Neural cell (in vitro differentiated cells): ENCODE measurements at regions not wholly inside any gene's neighbourhood (a gene's known extent, or its start where the extent isn't known, plus 50 kb on each side); places are given as distances from the start of the nearest gene placed in this dataset.

ENCODE experiments used
- H2AFZ ChIP-seq: fragments of 200-600, 300-800 bp; sonication (generic), shearing (Covaris generic); 2 replicates; pipeline ENCODE4 v1.6.0; 2014; ENCODE audit warnings: low read depth, mild to moderate bottlenecking, antibody characterized with exemption, low read length, moderate library complexity
- H3F3A ChIP-seq: fragments of 200-600 bp; shearing (Covaris generic); 2 replicates; pipeline ENCODE4 v1.6.1; 2016; ENCODE audit warnings: mild to moderate bottlenecking, moderate library complexity, mixed read lengths, antibody characterized with exemption, low read length; ENCODE audit not compliant: insufficient read depth, poor library complexity, severe bottlenecking
- H3K27ac ChIP-seq: fragments of 200-600, 300-800 bp; sonication (generic), shearing (Covaris generic); 2 replicates; pipeline ENCODE4 v1.5.1; 2014; ENCODE audit warnings: mild to moderate bottlenecking, low read length, moderate library complexity
- H3K27me3 ChIP-seq: fragments of 300-800, 200-600 bp; sonication (generic), shearing (Covaris generic); 2 replicates; pipeline ENCODE4 v1.6.0; 2014; ENCODE audit warnings: mild to moderate bottlenecking, low read depth, low read length, moderate library complexity; ENCODE audit not compliant: insufficient read depth
- H3K36me3 ChIP-seq: fragments of 300-800, 200-600 bp; sonication (generic), shearing (Covaris generic); 2 replicates; pipeline ENCODE4 v1.5.1; 2014; ENCODE audit warnings: mild to moderate bottlenecking, antibody characterized with exemption, low read length, moderate library complexity; ENCODE audit not compliant: insufficient read depth
- H3K4me2 ChIP-seq: fragments of 300-800, 200-600 bp; sonication (generic), shearing (Covaris generic); 2 replicates; pipeline ENCODE4 v1.6.0; 2014; ENCODE audit warnings: mild to moderate bottlenecking, low read length
- H3K4me3 ChIP-seq: fragments of 300-800, 200-600 bp; sonication (generic), shearing (Covaris generic); 2 replicates; pipeline ENCODE4 v1.5.1; 2014; ENCODE audit warnings: mild to moderate bottlenecking, low read length, moderate library complexity
- H3K79me2 ChIP-seq: fragments of 200-600 bp; shearing (Covaris generic); replicated peaks from 2 replicates; pipeline ENCODE4 v1.6.0; 2014; ENCODE audit warnings: mild to moderate bottlenecking, low read length, moderate library complexity; ENCODE audit not compliant: insufficient read depth
- H3K9ac ChIP-seq: fragments of 300-800, 200-600 bp; sonication (generic), shearing (Covaris generic); 2 replicates; pipeline ENCODE4 v1.6.1; 2016; ENCODE audit warnings: mild to moderate bottlenecking, low read length, mixed read lengths
- H3K9me2 ChIP-seq: fragments of 200-600 bp; shearing (Covaris generic); 2 replicates; pipeline ENCODE4 v1.6.1; 2016; ENCODE audit warnings: mild to moderate bottlenecking, low read length, mixed read lengths; ENCODE audit not compliant: insufficient read depth
- H3K9me3 ChIP-seq: fragments of 200-600, 300-800 bp; sonication (generic), shearing (Covaris generic); 2 replicates; pipeline ENCODE4 v1.6.1; 2016; ENCODE audit warnings: mild to moderate bottlenecking, mixed run types, low read length, moderate library complexity, mixed read lengths
- H4K20me1 ChIP-seq: fragments of 200-600 bp; shearing (Covaris generic); 2 replicates; pipeline ENCODE4 v1.6.1; 2016; ENCODE audit warnings: mild to moderate bottlenecking, mixed run types; ENCODE audit not compliant: insufficient read depth
- CTCF ChIP-seq: fragments of 450-650 bp; IDR thresholded peaks from 2 replicates; pipeline ENCODE4 v1.5.1; 2014; ENCODE audit warnings: antibody characterized with exemption, mild to moderate bottlenecking, moderate library complexity; ENCODE audit not compliant: poor library complexity, severe bottlenecking
- EP300 ChIP-seq: fragments of 450-650 bp; conservative IDR thresholded peaks from 2 replicates; pipeline ENCODE4 v1.6.1; 2014; ENCODE audit warnings: antibody characterized with exemption, mild to moderate bottlenecking, moderate library complexity; ENCODE audit not compliant: poor library complexity, severe bottlenecking
- EZH2 ChIP-seq: fragments of 200-600, 300-800 bp; shearing (Covaris generic), sonication (generic); IDR thresholded peaks from 2 replicates; pipeline ENCODE4 v1.6.1; 2014; ENCODE audit warnings: antibody characterized with exemption, low read length, borderline replicate concordance, mild to moderate bottlenecking; ENCODE audit not compliant: insufficient read depth, poor library complexity, severe bottlenecking
- MXI1 ChIP-seq: fragments of 450-650 bp; conservative IDR thresholded peaks from 2 replicates; pipeline ENCODE4 v1.6.1; 2014; ENCODE audit warnings: antibody characterized with exemption, mild to moderate bottlenecking; ENCODE audit not compliant: poor library complexity, severe bottlenecking
- POLR2AphosphoS5 ChIP-seq: IDR thresholded peaks from 2 replicates; pipeline ENCODE4 v1.6.1; 2012
- RAD21 ChIP-seq: fragments of 450-650 bp; conservative IDR thresholded peaks from 2 replicates; pipeline ENCODE4 v1.6.1; 2014; ENCODE audit warnings: antibody characterized with exemption, mild to moderate bottlenecking, moderate library complexity
- SMC3 ChIP-seq: fragments of 450-650 bp; conservative IDR thresholded peaks from 2 replicates; pipeline ENCODE4 v1.6.1; 2014; ENCODE audit warnings: antibody characterized with exemption, mild to moderate bottlenecking, moderate library complexity; ENCODE audit not compliant: poor library complexity
- TAF1 ChIP-seq: IDR thresholded peaks from 2 replicates; pipeline ENCODE4 v1.6.1; 2012; ENCODE audit warnings: low read depth
- TF ChIP-seq, protein P1 (sequence below): IDR thresholded peaks from 2 replicates; pipeline ENCODE4 v1.6.1; 2012; ENCODE audit warnings: borderline replicate concordance

- no peaks in the 10 kb centered on the region for H3F3A ChIP-seq
- no peak overlapping the region for H3K4me2 ChIP-seq
- no peak for TF ChIP-seq CTCF
- no peak for TF ChIP-seq EZH2
- TF ChIP-seq POLR2AphosphoS5: no peak
- no peak for TF ChIP-seq MXI1
- no peak for TF ChIP-seq RAD21
- no peak for TF ChIP-seq EP300
- TF ChIP-seq, protein P1, sequence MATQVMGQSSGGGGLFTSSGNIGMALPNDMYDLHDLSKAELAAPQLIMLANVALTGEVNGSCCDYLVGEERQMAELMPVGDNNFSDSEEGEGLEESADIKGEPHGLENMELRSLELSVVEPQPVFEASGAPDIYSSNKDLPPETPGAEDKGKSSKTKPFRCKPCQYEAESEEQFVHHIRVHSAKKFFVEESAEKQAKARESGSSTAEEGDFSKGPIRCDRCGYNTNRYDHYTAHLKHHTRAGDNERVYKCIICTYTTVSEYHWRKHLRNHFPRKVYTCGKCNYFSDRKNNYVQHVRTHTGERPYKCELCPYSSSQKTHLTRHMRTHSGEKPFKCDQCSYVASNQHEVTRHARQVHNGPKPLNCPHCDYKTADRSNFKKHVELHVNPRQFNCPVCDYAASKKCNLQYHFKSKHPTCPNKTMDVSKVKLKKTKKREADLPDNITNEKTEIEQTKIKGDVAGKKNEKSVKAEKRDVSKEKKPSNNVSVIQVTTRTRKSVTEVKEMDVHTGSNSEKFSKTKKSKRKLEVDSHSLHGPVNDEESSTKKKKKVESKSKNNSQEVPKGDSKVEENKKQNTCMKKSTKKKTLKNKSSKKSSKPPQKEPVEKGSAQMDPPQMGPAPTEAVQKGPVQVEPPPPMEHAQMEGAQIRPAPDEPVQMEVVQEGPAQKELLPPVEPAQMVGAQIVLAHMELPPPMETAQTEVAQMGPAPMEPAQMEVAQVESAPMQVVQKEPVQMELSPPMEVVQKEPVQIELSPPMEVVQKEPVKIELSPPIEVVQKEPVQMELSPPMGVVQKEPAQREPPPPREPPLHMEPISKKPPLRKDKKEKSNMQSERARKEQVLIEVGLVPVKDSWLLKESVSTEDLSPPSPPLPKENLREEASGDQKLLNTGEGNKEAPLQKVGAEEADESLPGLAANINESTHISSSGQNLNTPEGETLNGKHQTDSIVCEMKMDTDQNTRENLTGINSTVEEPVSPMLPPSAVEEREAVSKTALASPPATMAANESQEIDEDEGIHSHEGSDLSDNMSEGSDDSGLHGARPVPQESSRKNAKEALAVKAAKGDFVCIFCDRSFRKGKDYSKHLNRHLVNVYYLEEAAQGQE: no peak
- no peak for TF ChIP-seq TAF1
- no peak for TF ChIP-seq SMC3
- no peaks in the 10 kb centered on the region for H3K9me2 ChIP-seq
- no peak overlapping the region for H3K27ac ChIP-seq
- no peak overlapping the region for H3K9ac ChIP-seq
- no peaks in the 10 kb centered on the region for H4K20me1 ChIP-seq
- H3K36me3 ChIP-seq: no peaks in the 10 kb centered on the region
- H3K4me3 ChIP-seq: no peak overlapping the region
- H3K79me2 ChIP-seq: no peaks in the 10 kb centered on the region
- H3K27me3 ChIP-seq: no peaks in the 10 kb centered on the region
- H2AFZ ChIP-seq: no peak overlapping the region
- no peaks in the 10 kb centered on the region for H3K9me3 ChIP-seq
Measured at GRCh38 chr13:109695402-109696190, 90.8 kb downstream of the IRS2 start.

DNA sequence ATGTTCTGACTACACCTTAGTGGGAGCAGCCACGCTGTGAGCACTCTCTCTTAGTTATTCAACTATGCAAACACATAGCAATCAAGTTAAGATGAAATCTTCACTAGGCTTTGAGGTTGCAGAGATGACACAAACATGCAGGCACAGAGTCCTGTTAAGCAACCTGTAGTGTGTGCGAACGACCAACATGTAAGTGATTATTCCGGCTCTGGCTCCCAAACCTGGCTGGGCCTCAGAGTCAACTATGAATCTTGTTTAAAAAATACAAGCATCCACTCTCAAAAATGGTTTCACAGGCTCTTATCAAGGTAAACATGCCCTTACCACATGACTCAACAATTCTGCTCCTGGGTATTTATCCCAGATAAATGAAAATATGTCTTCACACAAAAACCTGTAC lies 91.4 kb downstream of the IRS2 start:
- no peak overlapping the region for H3K4me2 ChIP-seq
- H3K9me3 ChIP-seq: no peaks in the 10 kb centered on the region
- no peak overlapping the region for H3K27ac ChIP-seq
- no peaks in the 10 kb centered on the region for H4K20me1 ChIP-seq
- H2AFZ ChIP-seq: no peak overlapping the region
- H3F3A ChIP-seq: no peaks in the 10 kb centered on the region
- H3K79me2 ChIP-seq: no peaks in the 10 kb centered on the region
- no peaks in the 10 kb centered on the region for H3K36me3 ChIP-seq
- no peaks in the 10 kb centered on the region for H3K9me2 ChIP-seq
- no peak overlapping the region for H3K4me3 ChIP-seq
- no peak overlapping the region for H3K9ac ChIP-seq
- H3K27me3 ChIP-seq: no peaks in the 10 kb centered on the region
- no peak for TF ChIP-seq EP300
- TF ChIP-seq RAD21: no peak
- TF ChIP-seq MXI1: no peak
- TF ChIP-seq, protein P1: no peak
- TF ChIP-seq CTCF: no peak
- no peak for TF ChIP-seq POLR2AphosphoS5
- TF ChIP-seq TAF1: no peak
- TF ChIP-seq SMC3: no peak
- no peak for TF ChIP-seq EZH2
